ENCODE measurements at regions not wholly inside any gene's neighbourhood (a gene's known extent, or its start where the extent isn't known, plus 50 kb on each side); places are given as distances from the start of the nearest gene placed in this dataset.

DNA sequence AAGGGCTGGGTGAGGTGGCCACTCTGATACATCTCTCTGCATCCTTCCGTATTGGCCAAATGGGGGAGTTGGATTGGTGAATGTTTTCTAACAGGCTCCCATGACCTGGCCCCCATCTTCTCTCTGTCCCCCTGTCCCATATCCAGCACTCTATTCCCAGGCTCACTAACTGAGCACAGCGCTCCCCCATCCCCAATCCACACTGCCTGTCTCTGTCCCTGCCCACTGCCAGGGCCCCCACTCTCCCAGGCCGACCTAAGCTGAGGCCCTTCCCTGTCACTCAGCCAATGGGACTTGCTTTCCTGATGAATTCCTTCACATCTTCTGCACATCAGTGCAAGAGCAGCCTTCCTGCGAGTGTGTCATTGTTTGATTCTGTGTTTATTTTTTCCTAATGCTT lies 216.8 kb upstream of the MYT1L start:
- TF ChIP-seq, protein P1, sequence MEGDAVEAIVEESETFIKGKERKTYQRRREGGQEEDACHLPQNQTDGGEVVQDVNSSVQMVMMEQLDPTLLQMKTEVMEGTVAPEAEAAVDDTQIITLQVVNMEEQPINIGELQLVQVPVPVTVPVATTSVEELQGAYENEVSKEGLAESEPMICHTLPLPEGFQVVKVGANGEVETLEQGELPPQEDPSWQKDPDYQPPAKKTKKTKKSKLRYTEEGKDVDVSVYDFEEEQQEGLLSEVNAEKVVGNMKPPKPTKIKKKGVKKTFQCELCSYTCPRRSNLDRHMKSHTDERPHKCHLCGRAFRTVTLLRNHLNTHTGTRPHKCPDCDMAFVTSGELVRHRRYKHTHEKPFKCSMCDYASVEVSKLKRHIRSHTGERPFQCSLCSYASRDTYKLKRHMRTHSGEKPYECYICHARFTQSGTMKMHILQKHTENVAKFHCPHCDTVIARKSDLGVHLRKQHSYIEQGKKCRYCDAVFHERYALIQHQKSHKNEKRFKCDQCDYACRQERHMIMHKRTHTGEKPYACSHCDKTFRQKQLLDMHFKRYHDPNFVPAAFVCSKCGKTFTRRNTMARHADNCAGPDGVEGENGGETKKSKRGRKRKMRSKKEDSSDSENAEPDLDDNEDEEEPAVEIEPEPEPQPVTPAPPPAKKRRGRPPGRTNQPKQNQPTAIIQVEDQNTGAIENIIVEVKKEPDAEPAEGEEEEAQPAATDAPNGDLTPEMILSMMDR (IDR thresholded peaks at IDR 0.05) = no peak
- Mint-ChIP-seq H3K36me3 (ENCODE audit: low read depth) (no peaks in the 10 kb centered on the region), H3K4me1 (ENCODE audit: low read depth) (no peaks in the 10 kb centered on the region), H3K4me3 (no peak overlapping the region), H3K9me3 (peaks cover 43% of the 10 kb centered on the region), H3K27ac (no peak overlapping the region), H3K27me3 (ENCODE audit: insufficient read depth) (no peaks in the 10 kb centered on the region)
- DNase-seq = no peak

DNA sequence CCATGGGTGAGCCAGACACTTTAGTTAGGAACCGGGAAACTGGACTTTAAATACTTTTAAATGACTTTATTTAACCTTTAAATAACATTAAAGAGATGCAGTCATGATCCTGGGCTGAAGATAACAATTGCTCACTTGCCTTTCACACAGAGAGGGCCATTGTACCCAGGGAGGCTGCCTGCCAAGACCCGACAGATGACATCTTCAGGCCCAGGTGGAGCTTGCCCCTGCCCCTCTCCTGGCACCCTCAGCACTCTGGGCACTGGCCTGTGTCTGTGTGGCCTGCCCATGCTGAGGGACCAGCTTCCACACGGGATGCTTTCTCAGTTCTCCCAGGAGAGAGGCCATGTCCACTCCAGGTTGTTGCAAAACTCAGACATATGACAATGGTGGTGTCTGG lies 216.4 kb upstream of the MYT1L start:
- DNase-seq = no peak
- H3K9me3 Mint-ChIP-seq = peaks cover 40% of the 10 kb centered on the region
- H3K27me3 Mint-ChIP-seq (ENCODE audit: insufficient read depth) = no peaks in the 10 kb centered on the region

DNA sequence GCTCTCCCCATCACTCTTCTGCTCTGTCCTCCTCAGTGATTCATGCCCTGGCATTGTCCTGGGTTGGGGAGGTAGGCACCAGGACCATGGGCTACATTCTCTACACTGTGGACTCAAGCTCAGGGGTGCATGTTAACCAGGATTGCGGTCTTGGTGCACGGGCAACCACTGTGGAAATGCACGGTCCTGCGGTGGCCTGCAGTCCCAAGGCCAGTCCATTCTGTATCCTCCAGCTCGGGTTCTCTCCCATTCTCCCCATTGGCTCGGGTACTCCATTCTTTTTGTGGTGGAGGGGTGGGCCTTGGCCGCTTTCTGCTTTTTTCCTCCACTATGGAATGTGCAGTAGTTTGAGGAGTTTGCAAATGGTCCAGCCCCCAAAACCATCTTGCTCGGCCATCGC lies 215.0 kb upstream of the MYT1L start:
- Mint-ChIP-seq H3K27me3 (ENCODE audit: insufficient read depth) (no peaks in the 10 kb centered on the region), H3K4me1 (ENCODE audit: low read depth) (no peaks in the 10 kb centered on the region), H3K27ac (no peak overlapping the region), H3K4me3 (no peak overlapping the region), H3K9me3 (peaks cover 40% of the 10 kb centered on the region), H3K36me3 (ENCODE audit: low read depth) (0 out of 2 replicates have a peak, but pooled peaks cover 3% of the 10 kb centered on the region)
- DNase-seq = no peak
- TF ChIP-seq, protein P1 (IDR thresholded peaks at IDR 0.05) = no peak

More for the DNA sequence above, 216.4 kb upstream of the MYT1L start:
- no peaks in the 10 kb centered on the region for H3K4me1 Mint-ChIP-seq (ENCODE audit: low read depth)
- H3K4me3 Mint-ChIP-seq = no peak overlapping the region
- no peak overlapping the region for H3K27ac Mint-ChIP-seq
- TF ChIP-seq, protein P1 (IDR thresholded peaks at IDR 0.05) = no peak
- no peaks in the 10 kb centered on the region for H3K36me3 Mint-ChIP-seq (ENCODE audit: low read depth)

DNA sequence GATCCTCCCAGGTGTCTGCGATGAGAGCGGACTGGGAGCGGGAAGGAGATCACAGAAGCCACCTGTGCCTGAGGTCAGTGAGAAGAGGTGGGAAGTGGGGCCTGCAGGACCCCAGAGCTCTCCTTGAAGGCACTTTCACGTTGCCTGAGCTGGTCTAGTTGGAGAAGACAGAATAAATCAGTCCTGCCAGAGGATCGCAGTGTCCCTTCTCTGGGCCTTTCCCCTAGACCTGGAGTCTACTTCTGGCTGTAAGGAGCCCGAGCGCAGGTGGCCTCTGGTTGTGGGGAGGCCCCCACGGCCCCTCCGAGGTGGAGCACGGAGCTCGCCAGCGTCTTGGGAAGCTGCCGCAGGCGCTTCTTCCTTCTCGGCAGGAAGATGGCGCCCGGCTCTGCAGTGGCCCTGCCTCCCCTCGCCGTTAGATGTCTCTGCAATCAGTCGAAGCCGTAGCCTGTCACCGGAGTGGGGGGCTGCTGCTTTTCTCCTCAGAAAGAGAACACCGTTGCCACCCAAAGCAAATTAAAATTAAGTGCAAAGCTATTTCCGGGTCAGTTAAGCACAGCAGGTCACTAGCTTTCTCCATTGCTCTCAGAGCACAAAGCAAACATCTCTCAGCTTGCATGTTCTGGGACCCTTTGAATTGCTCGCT lies 212.0 kb upstream of the MYT1L start:
- Mint-ChIP-seq H3K9me3 (peaks cover 41% of the 10 kb centered on the region), H3K36me3 (ENCODE audit: low read depth) (peaks cover 7% of the 10 kb centered on the region; the same call in 1 of the 2 replicates), H3K4me1 (ENCODE audit: low read depth) (no peaks in the 10 kb centered on the region), H3K27ac (no peak overlapping the region), H3K4me3 (no peak overlapping the region), H3K27me3 (ENCODE audit: insufficient read depth) (no peaks in the 10 kb centered on the region; the same call in 1 of the 2 replicates)
- TF ChIP-seq, protein P1 (IDR thresholded peaks at IDR 0.05) = no peak
- DNase-seq = no peak

DNA sequence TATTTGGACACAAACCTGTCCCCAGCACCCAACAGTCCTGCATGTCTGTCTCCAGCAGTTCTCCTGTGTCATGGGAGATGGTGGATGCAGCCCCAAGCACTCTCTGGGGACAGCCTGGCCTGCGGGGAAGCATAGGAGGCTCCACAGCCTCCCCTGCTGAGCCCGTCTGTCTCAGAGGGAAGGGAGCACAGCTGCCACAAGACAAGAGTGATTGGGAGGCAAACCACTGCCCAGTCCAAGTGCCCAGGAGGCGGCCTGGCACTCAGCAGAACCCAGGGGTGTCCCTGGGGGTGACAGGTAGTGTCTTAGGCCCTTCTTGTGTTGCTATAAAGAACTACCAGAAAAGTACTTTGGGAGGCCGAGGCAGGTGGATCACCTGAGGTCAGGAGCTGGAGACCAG lies 211.2 kb upstream of the MYT1L start:
- DNase-seq = no peak
- Mint-ChIP-seq H3K36me3 (ENCODE audit: low read depth) (peaks cover 7% of the 10 kb centered on the region; the same call in 1 of the 2 replicates), H3K4me1 (ENCODE audit: low read depth) (no peaks in the 10 kb centered on the region), H3K27ac (no peak overlapping the region), H3K27me3 (ENCODE audit: insufficient read depth) (no peaks in the 10 kb centered on the region; the same call in 1 of the 2 replicates), H3K4me3 (no peak overlapping the region), H3K9me3 (peaks cover 49% of the 10 kb centered on the region)
- TF ChIP-seq, protein P1 (IDR thresholded peaks at IDR 0.05) = no peak

Data from HFFc6 (cell line).